ENCODE measurements at regions not wholly inside any gene's neighbourhood (a gene's known extent, or its start where the extent isn't known, plus 50 kb on each side); places are given as distances from the start of the nearest gene placed in this dataset.

DNA sequence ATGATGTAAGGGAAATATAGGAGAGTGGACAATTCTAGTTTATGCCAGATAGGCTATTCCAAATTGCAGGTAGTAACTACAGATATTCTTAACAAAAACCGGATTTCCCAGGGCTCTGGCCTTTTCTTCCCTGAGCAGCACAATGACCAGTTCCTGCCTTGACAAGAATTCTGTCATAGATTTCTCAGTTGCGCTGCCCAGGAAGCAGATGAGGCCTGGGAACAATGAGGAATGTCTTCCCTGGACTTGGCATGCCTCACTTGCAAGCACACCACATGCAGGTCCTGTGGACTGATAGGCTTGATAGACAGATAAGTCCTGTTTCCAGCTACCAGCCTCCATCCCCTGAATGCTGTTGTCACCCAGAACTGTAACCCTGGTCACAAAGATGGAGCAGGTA, 174.5 kb upstream of the PRSS58 start:
- Histone ChIP-seq H3K27me3 (ENCODE audit: insufficient read depth, low read length) (no peaks in the 10 kb centered on the region), H3K36me3 (ENCODE audit: control insufficient read depth in 1 of 2, insufficient read depth in 2 of 2, low read length in 2 of 2) (no peaks in the 10 kb centered on the region), H3K27ac (ENCODE audit: low read depth, low read length) (no peak overlapping the region), H3K4me3 (replicated peaks in 1 of 2; ENCODE audit: low read depth in 1 of 2, low read length in 2 of 2) (no peak overlapping the region), H3K79me2 (ENCODE audit: insufficient read depth, low read length) (no peaks in the 10 kb centered on the region), H3K4me2 (ENCODE audit: low read length) (no peak overlapping the region), H2AFZ (ENCODE audit: low read depth, low read length, poor library complexity, severe bottlenecking) (no peak overlapping the region), H3K9ac (ENCODE audit: low read length) (no peak overlapping the region), H3K4me1 (ENCODE audit: control insufficient read depth in 1 of 2, insufficient read depth in 2 of 2, low read length in 2 of 2) (no peaks in the 10 kb centered on the region), H3K9me2 (ENCODE audit: insufficient read depth) (no peaks in the 10 kb centered on the region), H4K20me1 (ENCODE audit: insufficient read depth) (no peaks in the 10 kb centered on the region), H3K9me3 (ENCODE audit: control insufficient read depth in 1 of 2, insufficient read depth in 1 of 2, low read depth in 1 of 2, low read length in 2 of 2) (no peaks in the 10 kb centered on the region)
- ATAC-seq = no peak
- ChIA-PET CTCF (interaction anchor here (1.2 kb wide), 1 partner anchor 19 kb away, joined by 3 read pairs; no protein-coding TSS in a partner anchor), RAD21 (ENCODE audit: low non-redundant PET in 1 of 2, low total read pairs in 2 of 2, uncharacterized antibody in 2 of 2, unreplicated experiment in 2 of 2) (no interaction called here), POLR2A (no interaction called here)
- intact Hi-C loops (cut with micrococcal nuclease) = no loop called here
- no peak for TF ChIP-seq ATF3 (IDR thresholded peaks at IDR 0.05)
- TF ChIP-seq, protein P1, sequence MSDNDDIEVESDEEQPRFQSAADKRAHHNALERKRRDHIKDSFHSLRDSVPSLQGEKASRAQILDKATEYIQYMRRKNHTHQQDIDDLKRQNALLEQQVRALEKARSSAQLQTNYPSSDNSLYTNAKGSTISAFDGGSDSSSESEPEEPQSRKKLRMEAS (IDR thresholded peaks at IDR 0.05) = no peak
- TF ChIP-seq CBX3 (IDR thresholded peaks at IDR 0.05; ENCODE audit: low read depth) = no peak
- TF ChIP-seq SP1 (IDR thresholded peaks at IDR 0.05; ENCODE audit: low read depth) = no peak
- no peak for DNase-seq (ENCODE audit: low read depth, low spot score)
- no TSS peak for BruUV-seq (replicated peaks)

GRCh38 chr7:142431491-142431890, 173.6 kb upstream of the PRSS58 start:
- ChIA-PET POLR2A (no interaction called here), CTCF (no interaction called here), RAD21 (ENCODE audit: low non-redundant PET in 1 of 2, low total read pairs in 2 of 2, uncharacterized antibody in 2 of 2, unreplicated experiment in 2 of 2) (no interaction called here)
- no peaks in the 10 kb centered on the region for H3K4me1 ChIP-seq (ENCODE audit: control insufficient read depth in 1 of 2, insufficient read depth in 2 of 2, low read length in 2 of 2)
- BruUV-seq (replicated peaks) = no TSS peak
- H3K9me3 ChIP-seq (ENCODE audit: control insufficient read depth in 1 of 2, insufficient read depth in 1 of 2, low read depth in 1 of 2, low read length in 2 of 2) = no peaks in the 10 kb centered on the region
- no peak overlapping the region for H3K9ac ChIP-seq (ENCODE audit: low read length)
- no peak overlapping the region for H3K4me2 ChIP-seq (ENCODE audit: low read length)
- H3K27ac ChIP-seq (ENCODE audit: low read depth, low read length) = no peak overlapping the region
- no peaks in the 10 kb centered on the region for H3K27me3 ChIP-seq (ENCODE audit: insufficient read depth, low read length)
- H3K9me2 ChIP-seq (ENCODE audit: insufficient read depth) = no peaks in the 10 kb centered on the region
- TF ChIP-seq FOSL1 (IDR thresholded peaks at IDR 0.05; ENCODE audit: low read depth) (no peak), POLR2AphosphoS5 (IDR thresholded peaks at IDR 0.05; ENCODE audit: low read depth, low read length) (no peak), ZBTB33 (IDR thresholded peaks at IDR 0.05; ENCODE audit: extremely low read depth, insufficient replicate concordance, low read length) (no peak), ZFX (IDR thresholded peaks at IDR 0.05) (no peak), TCF7L2 (IDR thresholded peaks at IDR 0.05; ENCODE audit: borderline replicate concordance, extremely low read depth, insufficient read depth, insufficient read length) (no peak), ATF3 (IDR thresholded peaks at IDR 0.05) (no peak), YY1 (IDR thresholded peaks at IDR 0.05; ENCODE audit: extremely low read depth, insufficient replicate concordance, low read depth, low read length) (no peak), EZH2 (IDR thresholded peaks at IDR 0.05) (no peak)
- TF ChIP-seq, protein P1 (IDR thresholded peaks at IDR 0.05) = no peak
- intact Hi-C loops (cut with micrococcal nuclease) = no loop called here
- ATAC-seq (no peak), DNase-seq (ENCODE audit: low read depth, low spot score) (no peak)
- H2AFZ ChIP-seq (ENCODE audit: low read depth, low read length, poor library complexity, severe bottlenecking) = no peak overlapping the region
- H3K79me2 ChIP-seq (ENCODE audit: insufficient read depth, low read length) = no peaks in the 10 kb centered on the region
- no peak overlapping the region for H3K4me3 ChIP-seq (replicated peaks in 1 of 2; ENCODE audit: low read depth in 1 of 2, low read length in 2 of 2)
- H3K36me3 ChIP-seq (ENCODE audit: control insufficient read depth in 1 of 2, insufficient read depth in 2 of 2, low read length in 2 of 2) = no peaks in the 10 kb centered on the region
- H4K20me1 ChIP-seq (ENCODE audit: insufficient read depth) = no peaks in the 10 kb centered on the region

Data from HCT116 (cell line).